ENCODE measurements at regions not wholly inside any gene's neighbourhood (a gene's known extent, or its start where the extent isn't known, plus 50 kb on each side); places are given as distances from the start of the nearest gene placed in this dataset.

DNA sequence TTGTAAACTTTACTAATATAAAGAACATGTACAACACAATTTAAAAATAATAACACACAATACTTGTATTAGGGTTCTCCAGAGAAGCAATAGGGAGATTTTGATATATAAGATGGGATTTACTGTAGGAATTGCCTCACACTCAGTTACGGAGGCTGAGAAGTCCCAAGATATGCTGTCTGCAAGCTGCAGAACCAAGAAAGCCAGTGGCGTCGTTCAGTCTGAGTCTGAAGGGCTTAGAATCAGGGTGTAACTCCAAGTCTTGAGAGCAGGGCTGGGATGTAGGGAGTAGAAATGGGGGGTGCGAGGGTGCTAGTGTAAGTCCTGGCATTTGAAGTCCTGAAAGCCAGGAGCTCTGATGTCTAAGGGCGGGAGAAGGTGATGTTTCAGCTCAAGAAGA is 206.6 kb upstream of the HES1 start:
- TF ChIP-seq, protein P1, sequence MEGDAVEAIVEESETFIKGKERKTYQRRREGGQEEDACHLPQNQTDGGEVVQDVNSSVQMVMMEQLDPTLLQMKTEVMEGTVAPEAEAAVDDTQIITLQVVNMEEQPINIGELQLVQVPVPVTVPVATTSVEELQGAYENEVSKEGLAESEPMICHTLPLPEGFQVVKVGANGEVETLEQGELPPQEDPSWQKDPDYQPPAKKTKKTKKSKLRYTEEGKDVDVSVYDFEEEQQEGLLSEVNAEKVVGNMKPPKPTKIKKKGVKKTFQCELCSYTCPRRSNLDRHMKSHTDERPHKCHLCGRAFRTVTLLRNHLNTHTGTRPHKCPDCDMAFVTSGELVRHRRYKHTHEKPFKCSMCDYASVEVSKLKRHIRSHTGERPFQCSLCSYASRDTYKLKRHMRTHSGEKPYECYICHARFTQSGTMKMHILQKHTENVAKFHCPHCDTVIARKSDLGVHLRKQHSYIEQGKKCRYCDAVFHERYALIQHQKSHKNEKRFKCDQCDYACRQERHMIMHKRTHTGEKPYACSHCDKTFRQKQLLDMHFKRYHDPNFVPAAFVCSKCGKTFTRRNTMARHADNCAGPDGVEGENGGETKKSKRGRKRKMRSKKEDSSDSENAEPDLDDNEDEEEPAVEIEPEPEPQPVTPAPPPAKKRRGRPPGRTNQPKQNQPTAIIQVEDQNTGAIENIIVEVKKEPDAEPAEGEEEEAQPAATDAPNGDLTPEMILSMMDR (IDR thresholded peaks at IDR 0.05) = no peak
- TF ChIP-seq POLR2A (IDR thresholded peaks at IDR 0.05) = no peak
